Liver (tissue), 8 donors: ENCODE measurements at regions not wholly inside any gene's neighbourhood (a gene's known extent, or its start where the extent isn't known, plus 50 kb on each side); places are given as distances from the start of the nearest gene placed in this dataset.

Experiments used
- DNase-seq: peaks from one replicate; pipeline ENCODE4 v3.0.0-alpha.2; 2017; ENCODE audit warnings: low spot score
- H3K27ac ChIP-seq, 2 donors: one replicate each; pipeline ENCODE4 v1.7.0; 2013; ENCODE audit warnings: inconsistent platforms in 2 of 2, low read length in 2 of 2, control low read depth in 1 of 2, low read depth in 1 of 2, mild to moderate bottlenecking in 1 of 2
- H3K27me3 ChIP-seq, 4 donors: one replicate each; pipeline versions ENCODE4 v1.6.1 to v1.7.0; 2013; ENCODE audit warnings: low read length in 3 of 4, inconsistent platforms in 1 of 4, mild to moderate bottlenecking in 1 of 4, moderate library complexity in 1 of 4; ENCODE audit not compliant: control insufficient read depth in 4 of 4, insufficient read depth in 4 of 4
- H3K36me3 ChIP-seq, 4 donors: one replicate each; pipeline versions ENCODE4 v1.6.1 to v1.7.0; 2013; ENCODE audit warnings: low read length in 3 of 4, mild to moderate bottlenecking in 3 of 4, low read depth in 1 of 4, moderate library complexity in 1 of 4; ENCODE audit not compliant: control insufficient read depth in 4 of 4, insufficient read depth in 3 of 4
- H3K4me1 ChIP-seq, 4 donors: one replicate each; pipeline versions ENCODE4 v1.6.1 to v1.7.0; 2013; ENCODE audit warnings: low read length in 3 of 4, mild to moderate bottlenecking in 3 of 4, moderate library complexity in 1 of 4; ENCODE audit not compliant: control insufficient read depth in 4 of 4, insufficient read depth in 4 of 4
- H3K4me3 ChIP-seq, 3 donors: one replicate each; pipeline versions ENCODE4 v1.6.1 to v1.7.0; 2013; ENCODE audit warnings: low read length in 3 of 3, control low read depth in 1 of 3, low read depth in 1 of 3, mild to moderate bottlenecking in 1 of 3
- H3K9ac ChIP-seq, 2 donors: one replicate each; pipeline ENCODE4 v1.7.0; 2013; ENCODE audit warnings: low read length in 2 of 2, mild to moderate bottlenecking in 2 of 2, moderate library complexity in 2 of 2, control low read depth in 1 of 2, low read depth in 1 of 2
- H3K9me3 ChIP-seq, 4 donors: one replicate each; pipeline versions ENCODE4 v1.6.1 to v1.7.0; 2013; ENCODE audit warnings: low read length in 3 of 4; ENCODE audit not compliant: control insufficient read depth in 4 of 4
- ATF3 ChIP-seq: IDR thresholded peaks from 2 replicates; pipeline ENCODE4 v1.6.1; 2016; ENCODE audit warnings: antibody characterized with exemption
- CTCF ChIP-seq: fragments of 150-350 bp; IDR thresholded peaks from 2 replicates; pipeline ENCODE4 v1.5.1; 2017; ENCODE audit warnings: improper control_type of control experiment, low read depth, low read length; ENCODE audit not compliant: missing input control
- FOXA1 ChIP-seq: IDR thresholded peaks from 2 replicates; pipeline ENCODE4 v1.6.1; 2016; ENCODE audit warnings: antibody characterized with exemption
- FOXA2 ChIP-seq: IDR thresholded peaks from 2 replicates; pipeline ENCODE4 v1.6.1; 2016; ENCODE audit warnings: antibody characterized with exemption
- GABPA ChIP-seq, 2 donors: IDR thresholded peaks in 1 of 2; conservative IDR thresholded peaks in 1 of 2; 2 replicates each; pipeline ENCODE4 v1.6.1; 2016; ENCODE audit warnings: antibody characterized with exemption in 2 of 2, mild to moderate bottlenecking in 1 of 2, moderate library complexity in 1 of 2
- HNF4A ChIP-seq, 2 donors: conservative IDR thresholded peaks; 2 replicates each; pipeline ENCODE4 v1.6.1; 2016; ENCODE audit warnings: antibody characterized with exemption in 2 of 2, mild to moderate bottlenecking in 2 of 2
- HNF4G ChIP-seq: IDR thresholded peaks from 2 replicates; pipeline ENCODE4 v1.6.1; 2016; ENCODE audit warnings: antibody characterized with exemption
- MAX ChIP-seq: IDR thresholded peaks from 2 replicates; pipeline ENCODE4 v1.6.1; 2016; ENCODE audit warnings: antibody characterized with exemption
- NR2F2 ChIP-seq: IDR thresholded peaks from 2 replicates; pipeline ENCODE4 v1.6.1; 2016; ENCODE audit warnings: antibody characterized with exemption
- RAD21 ChIP-seq, 2 donors: IDR thresholded peaks; 2 replicates each; pipeline ENCODE4 v1.6.1; 2016; ENCODE audit warnings: antibody characterized with exemption in 2 of 2, mild to moderate bottlenecking in 2 of 2
- REST ChIP-seq: IDR thresholded peaks from 2 replicates; pipeline ENCODE4 v1.6.1; 2016; ENCODE audit warnings: antibody characterized with exemption, mild to moderate bottlenecking
- RXRA ChIP-seq, 2 donors: IDR thresholded peaks; 2 replicates each; pipeline ENCODE4 v1.6.1; 2017 to 2018; ENCODE audit warnings: antibody characterized with exemption in 2 of 2, mild to moderate bottlenecking in 1 of 2
- SP1 ChIP-seq: IDR thresholded peaks from 2 replicates; pipeline ENCODE4 v1.6.1; 2018; ENCODE audit warnings: antibody characterized with exemption, mild to moderate bottlenecking
- TAF1 ChIP-seq: conservative IDR thresholded peaks from 2 replicates; pipeline ENCODE4 v1.6.1; 2016; ENCODE audit warnings: antibody characterized with exemption, mild to moderate bottlenecking
- ZBTB33 ChIP-seq: IDR thresholded peaks from 2 replicates; pipeline ENCODE4 v1.6.1; 2016; ENCODE audit warnings: antibody characterized with exemption
- WGBS: extraction: QIAGEN DNeasy Blood & Tissue Kit; methylation state at CpG from one replicate; pipeline ENCODE4 v1.1.7; 2013; 5-methylcytosine and 5-hydroxymethylcytosine counted together
- donor health status: healthy.
- donor health status: healthy.
- donor health status: healthy.
- donor health status: healthy.
- donor health status: healthy.

DNA sequence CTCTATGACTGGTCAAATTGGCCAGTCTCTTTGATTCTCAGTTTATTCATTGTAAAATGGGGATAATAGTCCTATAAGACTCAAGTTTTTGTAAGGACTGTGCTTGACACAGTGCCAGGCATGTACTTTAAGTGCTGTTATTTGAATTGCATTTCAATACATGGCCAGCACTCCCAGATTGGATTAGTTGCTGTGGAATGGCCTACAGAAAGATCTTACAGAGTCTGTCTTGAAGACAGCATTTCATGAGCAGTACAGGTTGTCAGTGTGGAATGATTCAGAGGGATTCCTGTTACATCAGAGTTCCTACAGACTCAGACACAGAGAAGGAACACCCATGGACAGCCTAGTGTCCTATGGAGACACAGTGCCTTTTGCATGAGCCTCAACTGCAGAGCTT is 238.1 kb upstream of the BMPER start:
- no peak overlapping the region for H3K4me3 ChIP-seq
- no peaks in the 10 kb centered on the region for H3K9me3 ChIP-seq
- no peaks in the 10 kb centered on the region for H3K4me1 ChIP-seq
- TF ChIP-seq RAD21 (IDR thresholded peaks at IDR 0.05): no peak
- TF ChIP-seq HNF4G: no peak
- no peak for TF ChIP-seq RXRA (IDR thresholded peaks at IDR 0.05)
- H3K27ac ChIP-seq: no peak overlapping the region
- no peak overlapping the region for H3K9ac ChIP-seq
- peaks cover 0 to 2% (median 0%) of the 10 kb centered on the region in 4 donors for H3K36me3 ChIP-seq
- no peak for DNase-seq
- no peaks in the 10 kb centered on the region for H3K27me3 ChIP-seq

DNA sequence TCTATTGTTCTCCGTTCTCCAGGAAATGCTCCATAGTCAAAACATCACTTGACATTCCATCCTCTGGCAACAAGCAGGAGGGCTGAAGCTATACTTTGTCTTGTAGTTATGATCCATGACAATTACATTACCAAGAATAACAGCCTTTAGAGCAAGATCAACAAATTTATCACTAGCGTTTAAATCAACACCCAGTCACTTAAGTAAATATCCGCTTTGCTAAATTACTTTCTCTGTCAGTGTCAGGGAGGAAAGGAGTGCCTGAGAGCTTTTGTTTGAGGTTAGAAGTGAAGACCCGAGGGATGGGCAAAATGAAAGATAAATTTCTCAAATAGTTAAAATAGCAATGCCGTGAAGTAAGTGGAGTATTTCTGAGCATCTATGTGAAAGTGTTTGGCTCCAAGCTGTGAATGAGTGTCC is 236.1 kb upstream of the BMPER start:
- no peaks in the 10 kb centered on the region for H3K27me3 ChIP-seq
- H3K4me1 ChIP-seq: no peaks in the 10 kb centered on the region
- no peak for TF ChIP-seq TAF1
- TF ChIP-seq SP1: no peak
- no peak for TF ChIP-seq ATF3
- TF ChIP-seq CTCF: no peak
- no peak for TF ChIP-seq REST
- TF ChIP-seq HNF4A (conservative IDR thresholded peaks at IDR 0.05): no peak
- no peak for TF ChIP-seq MAX
- no peak for TF ChIP-seq FOXA2
- no peak for TF ChIP-seq ZBTB33
- no peak for TF ChIP-seq NR2F2
- TF ChIP-seq RXRA (IDR thresholded peaks at IDR 0.05): no peak
- no peak for TF ChIP-seq GABPA (IDR thresholded peaks at IDR 0.05 in 1 of 2, conservative IDR thresholded peaks at IDR 0.05 in 1 of 2)
- no peak for TF ChIP-seq FOXA1
- TF ChIP-seq RAD21 (IDR thresholded peaks at IDR 0.05): no peak
- no peak for TF ChIP-seq HNF4G
- no peak overlapping the region for H3K27ac ChIP-seq
- no peak overlapping the region for H3K4me3 ChIP-seq
- DNase-seq: no peak
- no peaks in the 10 kb centered on the region for H3K36me3 ChIP-seq
- H3K9me3 ChIP-seq: no peaks in the 10 kb centered on the region
- 60% methylated on average over 5 of the region's 5 CpGs for WGBS
- H3K9ac ChIP-seq: no peak overlapping the region
